GM12873 (cell line): ENCODE measurements at regions not wholly inside any gene's neighbourhood (a gene's known extent, or its start where the extent isn't known, plus 50 kb on each side); places are given as distances from the start of the nearest gene placed in this dataset.

Experiments
- CTCF ChIP-seq: IDR thresholded peaks from 2 replicates; pipeline ENCODE4 v1.5.1; 2012; ENCODE audit warnings: low read depth, mild to moderate bottlenecking, moderate library complexity, low read length, control low read depth; ENCODE audit not compliant: insufficient read depth; ENCODE audit errors: missing control alignments

DNA sequence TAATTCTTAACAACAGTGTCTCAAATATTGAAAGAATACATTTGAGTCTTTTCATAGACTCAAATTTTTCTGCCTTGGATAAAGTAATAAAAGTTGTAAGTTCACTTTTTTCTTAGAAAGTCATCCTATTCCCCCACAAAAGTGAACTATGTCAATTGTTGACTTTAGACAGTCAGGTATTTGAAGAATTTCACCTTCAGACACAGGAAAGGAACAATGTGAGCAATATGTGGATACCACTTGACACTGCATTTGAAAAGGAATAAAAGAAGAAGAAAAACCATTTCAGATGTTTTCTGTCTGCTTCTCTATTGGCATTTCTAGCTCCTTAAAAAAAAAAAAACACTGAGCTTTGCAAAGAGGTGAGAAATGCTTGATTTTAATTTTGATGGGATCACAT, 1389.0 kb upstream of the IGFBP7 start:
- TF ChIP-seq CTCF = no peak

- no peak for TF ChIP-seq CTCF
Measured at GRCh38 chr4:58491620-58492019, 1381.4 kb upstream of the IGFBP7 start.

GRCh38 chr4:58477950-58478349, 1367.8 kb upstream of the IGFBP7 start:
- no peak for TF ChIP-seq CTCF

GRCh38 chr4:58477513-58477912, 1367.3 kb upstream of the IGFBP7 start:
- no peak for TF ChIP-seq CTCF

DNA sequence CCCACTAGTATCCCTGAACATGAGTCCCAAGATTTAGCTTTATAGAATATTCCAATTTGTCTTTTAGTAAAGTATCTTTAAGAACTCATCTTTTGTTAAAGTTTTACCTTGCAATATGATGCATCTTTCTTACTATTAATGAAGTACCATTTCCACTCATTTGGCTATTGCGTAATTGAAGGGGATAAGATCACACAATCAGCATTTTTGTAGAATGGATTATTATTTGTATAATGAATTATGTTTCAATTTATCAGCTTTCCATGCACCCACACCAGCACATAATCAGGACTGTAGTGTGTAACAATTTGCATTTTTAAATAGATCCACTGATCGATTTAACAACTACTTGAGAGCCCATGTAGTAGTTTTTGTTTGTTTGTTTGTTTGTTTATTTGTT, 1364.9 kb upstream of the IGFBP7 start:
- no peak for TF ChIP-seq CTCF

DNA sequence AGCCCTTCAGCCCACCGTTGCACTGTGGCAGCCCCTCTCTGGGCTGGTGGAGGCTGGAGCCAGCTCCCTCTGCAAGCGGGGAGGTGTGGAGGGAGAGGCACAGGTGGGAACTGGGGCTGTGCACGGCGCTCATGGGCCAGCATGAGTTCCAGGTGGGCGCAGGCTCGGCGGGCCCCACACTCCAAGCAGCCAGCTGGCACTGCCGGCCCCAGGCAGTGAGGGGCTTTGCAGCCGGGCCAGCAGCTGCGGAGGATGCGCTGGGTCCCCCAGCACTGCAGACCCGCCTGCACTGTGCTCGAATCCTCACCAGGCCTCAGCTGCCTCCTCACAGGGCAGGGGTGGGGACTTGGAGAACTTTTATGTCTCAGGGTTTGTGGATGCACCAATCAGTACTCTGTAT, 1354.8 kb upstream of the IGFBP7 start:
- no peak for TF ChIP-seq CTCF

DNA sequence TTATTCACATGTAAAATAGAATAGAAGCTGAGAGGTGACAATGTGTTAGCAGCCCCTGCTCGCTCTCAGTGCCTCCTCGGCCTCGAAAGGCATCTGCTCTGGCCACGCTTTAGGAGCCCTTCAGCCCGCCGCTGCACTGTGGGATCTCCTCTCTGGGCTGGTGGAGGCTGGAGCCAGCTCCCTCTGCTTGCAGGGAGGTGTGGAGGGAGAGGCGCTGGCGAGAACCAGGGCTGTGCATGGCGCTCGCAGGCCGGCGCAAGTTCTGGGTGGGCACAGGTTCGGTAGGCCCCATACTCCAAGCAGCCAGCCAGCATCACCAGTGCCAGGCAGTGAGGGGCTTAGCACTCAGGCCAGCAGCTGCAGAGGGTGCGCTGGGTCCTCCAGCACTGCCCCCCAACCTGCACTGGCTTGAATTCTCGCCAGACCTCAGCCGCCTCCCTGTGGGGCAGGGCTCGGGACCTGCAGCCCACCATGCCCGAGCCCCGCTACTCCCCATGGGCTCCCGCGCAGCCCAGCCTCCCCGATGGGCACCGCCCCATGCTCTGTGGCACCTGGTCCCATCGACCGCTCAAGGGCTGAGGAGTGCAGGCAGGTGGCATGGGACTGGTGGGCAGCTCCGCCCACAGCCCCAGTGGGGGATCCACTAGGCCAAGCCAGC, 1346.7 kb upstream of the IGFBP7 start:
- no peak for TF ChIP-seq CTCF
